WTC11 (cell line): ENCODE measurements at regions not wholly inside any gene's neighbourhood (a gene's known extent, or its start where the extent isn't known, plus 50 kb on each side); places are given as distances from the start of the nearest gene placed in this dataset.

Experiments
- NR2C2 ChIP-seq: sonication (generic); formaldehyde crosslinking; IDR thresholded peaks from 2 replicates; pipeline ENCODE4 v1.8.0; 2022; ENCODE audit warnings: mild to moderate bottlenecking, missing genetic modification reagents
- RELA ChIP-seq: sonication (generic); formaldehyde crosslinking; IDR thresholded peaks from 2 replicates; pipeline ENCODE4 v1.8.1; 2022; ENCODE audit warnings: missing genetic modification reagents, mild to moderate bottlenecking, borderline replicate concordance
- TF ChIP-seq, protein P1 (sequence below): fragments of 200-600 bp; IDR thresholded peaks from 2 replicates; pipeline ENCODE4 v1.8.0; 2022; ENCODE audit warnings: antibody characterized with exemption

- no peak for TF ChIP-seq NR2C2 (CRISPR knock-in tag)
- TF ChIP-seq, protein P1, sequence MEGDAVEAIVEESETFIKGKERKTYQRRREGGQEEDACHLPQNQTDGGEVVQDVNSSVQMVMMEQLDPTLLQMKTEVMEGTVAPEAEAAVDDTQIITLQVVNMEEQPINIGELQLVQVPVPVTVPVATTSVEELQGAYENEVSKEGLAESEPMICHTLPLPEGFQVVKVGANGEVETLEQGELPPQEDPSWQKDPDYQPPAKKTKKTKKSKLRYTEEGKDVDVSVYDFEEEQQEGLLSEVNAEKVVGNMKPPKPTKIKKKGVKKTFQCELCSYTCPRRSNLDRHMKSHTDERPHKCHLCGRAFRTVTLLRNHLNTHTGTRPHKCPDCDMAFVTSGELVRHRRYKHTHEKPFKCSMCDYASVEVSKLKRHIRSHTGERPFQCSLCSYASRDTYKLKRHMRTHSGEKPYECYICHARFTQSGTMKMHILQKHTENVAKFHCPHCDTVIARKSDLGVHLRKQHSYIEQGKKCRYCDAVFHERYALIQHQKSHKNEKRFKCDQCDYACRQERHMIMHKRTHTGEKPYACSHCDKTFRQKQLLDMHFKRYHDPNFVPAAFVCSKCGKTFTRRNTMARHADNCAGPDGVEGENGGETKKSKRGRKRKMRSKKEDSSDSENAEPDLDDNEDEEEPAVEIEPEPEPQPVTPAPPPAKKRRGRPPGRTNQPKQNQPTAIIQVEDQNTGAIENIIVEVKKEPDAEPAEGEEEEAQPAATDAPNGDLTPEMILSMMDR = no peak
- no peak for TF ChIP-seq RELA (CRISPR knock-in tag)
These were observed 60.1 kb downstream of the RDH14 start for GRCh38 chr2:18500333-18500732.
